HEK293 (cell line): ENCODE measurements at regions not wholly inside any gene's neighbourhood (a gene's known extent, or its start where the extent isn't known, plus 50 kb on each side); places are given as distances from the start of the nearest gene placed in this dataset.

Experiments
- GLI2 ChIP-seq: fragments of 450-650 bp; formaldehyde crosslinking; IDR thresholded peaks from 2 replicates; pipeline ENCODE4; 2017; ENCODE audit warnings: missing biosample characterization, missing genetic modification characterization, low read depth, borderline replicate concordance
- HIC1 ChIP-seq: fragments of 450-650 bp; formaldehyde crosslinking; IDR thresholded peaks from 2 replicates; pipeline ENCODE4 v1.5.1; 2016; ENCODE audit warnings: missing biosample characterization, missing genetic modification characterization
- KLF1 ChIP-seq: fragments of 450-650 bp; formaldehyde crosslinking; IDR thresholded peaks from 2 replicates; pipeline ENCODE4 v1.5.1; 2016; ENCODE audit warnings: missing biosample characterization, missing genetic modification characterization
- OSR2 ChIP-seq: fragments of 450-650 bp; formaldehyde crosslinking; IDR thresholded peaks from 2 replicates; pipeline ENCODE4 v1.5.1; 2016; ENCODE audit warnings: missing biosample characterization, missing genetic modification characterization
- PRDM2 ChIP-seq: fragments of 450-650 bp; formaldehyde crosslinking; IDR thresholded peaks from 2 replicates; pipeline ENCODE4 v1.5.1; 2016; ENCODE audit warnings: missing biosample characterization, missing genetic modification characterization, borderline replicate concordance
- SCRT2 ChIP-seq: fragments of 450-650 bp; formaldehyde crosslinking; IDR thresholded peaks from 2 replicates; pipeline ENCODE4 v1.5.1; 2016; ENCODE audit warnings: missing biosample characterization, missing genetic modification characterization
- ZBTB48 ChIP-seq: fragments of 450-650 bp; formaldehyde crosslinking; IDR thresholded peaks from 2 replicates; pipeline ENCODE4 v1.5.1; 2016; ENCODE audit warnings: missing biosample characterization, missing genetic modification characterization
- ZNF138 ChIP-seq: fragments of 450-650 bp; formaldehyde crosslinking; IDR thresholded peaks from 2 replicates; pipeline ENCODE4 v1.5.1; 2016; ENCODE audit warnings: missing biosample characterization, missing genetic modification characterization, borderline replicate concordance
- ZNF169 ChIP-seq: fragments of 450-650 bp; formaldehyde crosslinking; IDR thresholded peaks from 2 replicates; pipeline ENCODE4 v1.5.1; 2016; ENCODE audit warnings: missing biosample characterization, missing genetic modification characterization
- ZNF2 ChIP-seq: fragments of 450-650 bp; formaldehyde crosslinking; IDR thresholded peaks from 2 replicates; pipeline ENCODE4 v1.5.1; 2016; ENCODE audit warnings: missing biosample characterization, missing genetic modification characterization
- ZNF202 ChIP-seq: fragments of 450-650 bp; formaldehyde crosslinking; IDR thresholded peaks from 2 replicates; pipeline ENCODE4 v1.5.1; 2016; ENCODE audit warnings: missing biosample characterization, missing genetic modification characterization, borderline replicate concordance
- ZNF341 ChIP-seq: fragments of 450-650 bp; formaldehyde crosslinking; IDR thresholded peaks from 2 replicates; pipeline ENCODE4; 2016; ENCODE audit warnings: low read depth, missing biosample characterization, missing genetic modification characterization
- ZNF426 ChIP-seq: fragments of 450-650 bp; formaldehyde crosslinking; IDR thresholded peaks from 2 replicates; pipeline ENCODE4 v1.5.1; 2017; ENCODE audit warnings: missing biosample characterization, missing genetic modification characterization, mild to moderate bottlenecking, inconsistent platforms, moderate library complexity
- ZNF629 ChIP-seq: fragments of 450-650 bp; formaldehyde crosslinking; IDR thresholded peaks from 2 replicates; pipeline ENCODE4 v1.5.1; 2017; ENCODE audit warnings: missing biosample characterization, missing genetic modification characterization
- ZNF785 ChIP-seq: fragments of 450-650 bp; formaldehyde crosslinking; IDR thresholded peaks from 2 replicates; pipeline ENCODE4 v1.5.1; 2016; ENCODE audit warnings: missing biosample characterization, missing genetic modification characterization
- ZNF837 ChIP-seq: fragments of 450-650 bp; formaldehyde crosslinking; IDR thresholded peaks from 2 replicates; pipeline ENCODE4 v1.5.1; 2016; ENCODE audit warnings: missing biosample characterization, missing genetic modification characterization
- TF ChIP-seq, protein P1 (sequence below): fragments of 450-650 bp; formaldehyde crosslinking; IDR thresholded peaks from 2 replicates; pipeline ENCODE4 v1.5.1; 2016; ENCODE audit warnings: missing biosample characterization, missing genetic modification characterization
- TF ChIP-seq, protein P2 (sequence below): fragments of 450-650 bp; formaldehyde crosslinking; IDR thresholded peaks from 2 replicates; pipeline ENCODE4 v1.5.1; 2016; ENCODE audit warnings: missing biosample characterization, missing genetic modification characterization
- TF ChIP-seq, protein P3 (sequence below): fragments of 450-650 bp; formaldehyde crosslinking; IDR thresholded peaks from 2 replicates; pipeline ENCODE4 v1.5.1; 2016; ENCODE audit warnings: missing biosample characterization, missing genetic modification characterization
- TF ChIP-seq, protein P4 (sequence below): fragments of 450-650 bp; IDR thresholded peaks from 2 replicates; pipeline ENCODE4 v1.5.1; 2018; ENCODE audit warnings: missing biosample characterization, mild to moderate bottlenecking, missing genetic modification characterization
- TF ChIP-seq, protein P5 (sequence below): fragments of 450-650 bp; formaldehyde crosslinking; IDR thresholded peaks from 2 replicates; pipeline ENCODE4 v1.5.1; 2017; ENCODE audit warnings: missing biosample characterization, missing genetic modification characterization

- TF ChIP-seq HIC1 (tag by site-specific recombination) (peak; percentile 82), ZNF2 (tag by site-specific recombination) (peak; percentile 86), ZNF169 (tag by site-specific recombination) (no peak), GLI2 (no peak), ZBTB48 (tag by site-specific recombination) (peak; percentile 79), KLF1 (tag by site-specific recombination) (0 out of 2 replicates have a peak, but pooled peaks have one; percentile 22), ZNF426 (tag by site-specific recombination) (no peak), OSR2 (tag by site-specific recombination) (no peak), ZNF629 (tag by site-specific recombination) (0 out of 2 replicates have a peak, but pooled peaks have one; percentile 23), ZNF341 (tag by site-specific recombination) (no peak), ZNF138 (no peak), ZNF837 (no peak), PRDM2 (tag by site-specific recombination) (no peak), SCRT2 (tag by site-specific recombination) (no peak), ZNF202 (tag by site-specific recombination) (no peak), ZNF785 (tag by site-specific recombination) (0 out of 2 replicates have a peak, but pooled peaks have one; percentile 16)
- TF ChIP-seq, protein P1, sequence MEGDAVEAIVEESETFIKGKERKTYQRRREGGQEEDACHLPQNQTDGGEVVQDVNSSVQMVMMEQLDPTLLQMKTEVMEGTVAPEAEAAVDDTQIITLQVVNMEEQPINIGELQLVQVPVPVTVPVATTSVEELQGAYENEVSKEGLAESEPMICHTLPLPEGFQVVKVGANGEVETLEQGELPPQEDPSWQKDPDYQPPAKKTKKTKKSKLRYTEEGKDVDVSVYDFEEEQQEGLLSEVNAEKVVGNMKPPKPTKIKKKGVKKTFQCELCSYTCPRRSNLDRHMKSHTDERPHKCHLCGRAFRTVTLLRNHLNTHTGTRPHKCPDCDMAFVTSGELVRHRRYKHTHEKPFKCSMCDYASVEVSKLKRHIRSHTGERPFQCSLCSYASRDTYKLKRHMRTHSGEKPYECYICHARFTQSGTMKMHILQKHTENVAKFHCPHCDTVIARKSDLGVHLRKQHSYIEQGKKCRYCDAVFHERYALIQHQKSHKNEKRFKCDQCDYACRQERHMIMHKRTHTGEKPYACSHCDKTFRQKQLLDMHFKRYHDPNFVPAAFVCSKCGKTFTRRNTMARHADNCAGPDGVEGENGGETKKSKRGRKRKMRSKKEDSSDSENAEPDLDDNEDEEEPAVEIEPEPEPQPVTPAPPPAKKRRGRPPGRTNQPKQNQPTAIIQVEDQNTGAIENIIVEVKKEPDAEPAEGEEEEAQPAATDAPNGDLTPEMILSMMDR (tag by site-specific recombination), result peak; percentile 31; the same call in 1 of the 2 replicates
- TF ChIP-seq, protein P2, sequence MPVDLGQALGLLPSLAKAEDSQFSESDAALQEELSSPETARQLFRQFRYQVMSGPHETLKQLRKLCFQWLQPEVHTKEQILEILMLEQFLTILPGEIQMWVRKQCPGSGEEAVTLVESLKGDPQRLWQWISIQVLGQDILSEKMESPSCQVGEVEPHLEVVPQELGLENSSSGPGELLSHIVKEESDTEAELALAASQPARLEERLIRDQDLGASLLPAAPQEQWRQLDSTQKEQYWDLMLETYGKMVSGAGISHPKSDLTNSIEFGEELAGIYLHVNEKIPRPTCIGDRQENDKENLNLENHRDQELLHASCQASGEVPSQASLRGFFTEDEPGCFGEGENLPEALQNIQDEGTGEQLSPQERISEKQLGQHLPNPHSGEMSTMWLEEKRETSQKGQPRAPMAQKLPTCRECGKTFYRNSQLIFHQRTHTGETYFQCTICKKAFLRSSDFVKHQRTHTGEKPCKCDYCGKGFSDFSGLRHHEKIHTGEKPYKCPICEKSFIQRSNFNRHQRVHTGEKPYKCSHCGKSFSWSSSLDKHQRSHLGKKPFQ (tag by site-specific recombination), result no peak
- TF ChIP-seq, protein P3, sequence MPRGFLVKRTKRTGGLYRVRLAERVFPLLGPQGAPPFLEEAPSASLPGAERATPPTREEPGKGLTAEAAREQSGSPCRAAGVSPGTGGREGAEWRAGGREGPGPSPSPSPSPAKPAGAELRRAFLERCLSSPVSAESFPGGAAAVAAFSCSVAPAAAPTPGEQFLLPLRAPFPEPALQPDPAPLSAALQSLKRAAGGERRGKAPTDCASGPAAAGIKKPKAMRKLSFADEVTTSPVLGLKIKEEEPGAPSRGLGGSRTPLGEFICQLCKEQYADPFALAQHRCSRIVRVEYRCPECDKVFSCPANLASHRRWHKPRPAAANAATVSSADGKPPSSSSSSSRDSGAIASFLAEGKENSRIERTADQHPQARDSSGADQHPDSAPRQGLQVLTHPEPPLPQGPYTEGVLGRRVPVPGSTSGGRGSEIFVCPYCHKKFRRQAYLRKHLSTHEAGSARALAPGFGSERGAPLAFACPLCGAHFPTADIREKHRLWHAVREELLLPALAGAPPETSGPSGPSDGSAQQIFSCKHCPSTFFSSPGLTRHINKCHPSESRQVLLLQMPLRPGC (tag by site-specific recombination), result no peak
- TF ChIP-seq, protein P4, sequence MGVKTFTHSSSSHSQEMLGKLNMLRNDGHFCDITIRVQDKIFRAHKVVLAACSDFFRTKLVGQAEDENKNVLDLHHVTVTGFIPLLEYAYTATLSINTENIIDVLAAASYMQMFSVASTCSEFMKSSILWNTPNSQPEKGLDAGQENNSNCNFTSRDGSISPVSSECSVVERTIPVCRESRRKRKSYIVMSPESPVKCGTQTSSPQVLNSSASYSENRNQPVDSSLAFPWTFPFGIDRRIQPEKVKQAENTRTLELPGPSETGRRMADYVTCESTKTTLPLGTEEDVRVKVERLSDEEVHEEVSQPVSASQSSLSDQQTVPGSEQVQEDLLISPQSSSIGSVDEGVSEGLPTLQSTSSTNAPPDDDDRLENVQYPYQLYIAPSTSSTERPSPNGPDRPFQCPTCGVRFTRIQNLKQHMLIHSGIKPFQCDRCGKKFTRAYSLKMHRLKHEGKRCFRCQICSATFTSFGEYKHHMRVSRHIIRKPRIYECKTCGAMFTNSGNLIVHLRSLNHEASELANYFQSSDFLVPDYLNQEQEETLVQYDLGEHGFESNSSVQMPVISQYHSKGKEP (tag by site-specific recombination), result no peak
- TF ChIP-seq, protein P5, sequence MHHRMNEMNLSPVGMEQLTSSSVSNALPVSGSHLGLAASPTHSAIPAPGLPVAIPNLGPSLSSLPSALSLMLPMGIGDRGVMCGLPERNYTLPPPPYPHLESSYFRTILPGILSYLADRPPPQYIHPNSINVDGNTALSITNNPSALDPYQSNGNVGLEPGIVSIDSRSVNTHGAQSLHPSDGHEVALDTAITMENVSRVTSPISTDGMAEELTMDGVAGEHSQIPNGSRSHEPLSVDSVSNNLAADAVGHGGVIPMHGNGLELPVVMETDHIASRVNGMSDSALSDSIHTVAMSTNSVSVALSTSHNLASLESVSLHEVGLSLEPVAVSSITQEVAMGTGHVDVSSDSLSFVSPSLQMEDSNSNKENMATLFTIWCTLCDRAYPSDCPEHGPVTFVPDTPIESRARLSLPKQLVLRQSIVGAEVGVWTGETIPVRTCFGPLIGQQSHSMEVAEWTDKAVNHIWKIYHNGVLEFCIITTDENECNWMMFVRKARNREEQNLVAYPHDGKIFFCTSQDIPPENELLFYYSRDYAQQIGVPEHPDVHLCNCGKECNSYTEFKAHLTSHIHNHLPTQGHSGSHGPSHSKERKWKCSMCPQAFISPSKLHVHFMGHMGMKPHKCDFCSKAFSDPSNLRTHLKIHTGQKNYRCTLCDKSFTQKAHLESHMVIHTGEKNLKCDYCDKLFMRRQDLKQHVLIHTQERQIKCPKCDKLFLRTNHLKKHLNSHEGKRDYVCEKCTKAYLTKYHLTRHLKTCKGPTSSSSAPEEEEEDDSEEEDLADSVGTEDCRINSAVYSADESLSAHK, result no peak
Observed at GRCh38 chr22:46072110-46072881, 78.0 kb upstream of the PPARA start (continued).
